NCI-H1436 (cell line): ENCODE measurements at regions not wholly inside any gene's neighbourhood (a gene's known extent, or its start where the extent isn't known, plus 50 kb on each side); places are given as distances from the start of the nearest gene placed in this dataset.
"Not testable (repeated sequence)": the region's sequence is repeated elsewhere in the genome, so short reads cannot be mapped to it uniquely, and the experiment has no call there.

Experiments
- DNase-seq: peaks from one replicate; lab custom pipeline; 2025; lab: John Stamatoyannopoulos, UW

DNA sequence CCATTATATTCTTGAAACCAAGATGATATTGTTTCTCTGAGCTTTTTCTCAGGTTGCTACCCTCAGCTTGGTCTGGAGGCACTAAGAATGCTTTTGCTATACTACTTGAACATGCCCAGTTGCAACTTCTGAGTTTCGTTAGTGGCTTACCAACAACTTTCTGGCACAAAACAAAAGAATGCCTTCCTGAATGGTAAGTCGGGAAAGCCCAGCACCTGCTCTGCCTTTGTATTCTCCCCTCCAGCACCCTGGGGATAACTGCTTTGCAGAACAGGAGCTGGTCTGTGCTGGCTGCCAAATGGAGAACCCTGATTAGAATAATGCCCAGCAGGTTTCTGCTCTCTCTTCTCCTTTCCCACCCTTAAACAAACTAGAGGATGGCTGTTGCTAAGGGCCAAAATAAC is 149.3 kb downstream of the TGFB2 start:
- peak; percentile 53 for DNase-seq

DNA sequence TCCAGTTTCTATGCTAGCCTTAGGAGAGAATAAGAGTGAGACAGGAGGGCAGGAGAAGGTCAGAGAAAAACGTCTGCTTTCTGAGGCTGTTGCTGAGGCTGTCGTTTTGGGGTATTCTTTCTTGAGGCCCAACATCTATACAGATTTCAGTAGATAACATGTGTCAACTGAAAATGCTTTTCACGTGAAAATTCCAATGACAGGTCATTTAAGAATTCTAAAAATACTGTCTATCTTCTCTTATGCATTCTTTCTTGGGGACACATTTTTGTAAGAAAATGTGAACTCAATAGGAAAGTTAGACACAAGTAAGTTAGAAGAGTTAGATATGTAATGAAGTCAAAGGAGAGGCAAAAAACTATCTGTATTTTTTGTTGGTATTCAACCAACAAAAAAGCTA is 150.8 kb downstream of the TGFB2 start:
- DNase-seq: no peak

- no peak for DNase-seq
Observed at GRCh38 chr1:218496561-218496960, 151.4 kb downstream of the TGFB2 start.

GRCh38 chr1:218498056-218498938 is 153.2 kb downstream of the TGFB2 start:
- no peak for DNase-seq

DNA sequence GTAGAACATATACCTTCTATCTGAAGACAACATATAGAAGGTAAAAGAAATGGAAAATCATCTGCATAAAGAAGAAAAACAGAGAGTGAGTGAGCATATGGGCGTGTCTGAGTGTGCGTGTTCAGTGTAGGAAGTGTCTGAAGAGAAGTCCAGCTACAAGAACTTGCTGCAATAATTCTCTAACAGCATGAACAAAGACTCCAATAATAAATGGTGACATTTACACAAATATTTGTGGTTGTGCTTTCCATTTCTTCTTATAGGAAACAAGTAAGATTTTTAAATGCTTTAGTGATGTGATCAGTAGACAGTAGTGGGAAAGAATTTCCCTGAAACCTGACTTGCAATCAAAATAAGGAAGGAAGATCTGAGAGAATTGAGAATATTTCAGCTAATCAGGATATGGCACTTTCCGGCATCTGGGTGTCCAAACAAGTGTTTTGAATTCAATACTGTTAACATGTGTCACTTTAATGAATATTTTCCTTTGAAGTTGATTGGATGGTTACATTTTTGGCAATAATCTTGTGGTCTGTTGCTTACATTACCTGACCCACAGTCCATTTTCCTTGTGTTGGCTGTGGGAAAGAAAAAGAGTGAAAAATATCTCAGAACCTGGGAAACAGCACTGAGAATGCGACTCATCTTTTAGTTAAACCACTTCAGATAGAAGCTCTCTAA is 154.0 kb downstream of the TGFB2 start:
- DNase-seq: no peak

DNA sequence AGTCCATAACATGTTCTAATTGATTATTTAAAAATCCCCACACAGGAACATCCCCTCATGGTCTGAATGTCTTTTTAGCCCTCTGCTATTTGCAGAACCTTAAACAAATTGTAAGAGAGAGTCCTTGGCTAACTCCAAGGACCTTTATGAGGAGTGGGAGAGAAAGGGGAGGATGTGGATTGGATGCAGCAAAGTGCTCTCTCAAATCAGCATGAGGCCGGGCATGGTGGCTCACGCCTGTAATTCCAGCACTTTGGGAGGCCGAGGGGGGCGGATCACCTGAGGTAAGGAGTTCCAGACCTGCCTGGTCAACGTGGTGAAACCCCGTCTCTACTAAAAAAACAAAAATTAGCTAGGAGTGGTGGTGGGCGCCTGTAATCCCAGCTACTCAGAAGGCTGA is 154.8 kb downstream of the TGFB2 start:
- DNase-seq: no peak

DNA sequence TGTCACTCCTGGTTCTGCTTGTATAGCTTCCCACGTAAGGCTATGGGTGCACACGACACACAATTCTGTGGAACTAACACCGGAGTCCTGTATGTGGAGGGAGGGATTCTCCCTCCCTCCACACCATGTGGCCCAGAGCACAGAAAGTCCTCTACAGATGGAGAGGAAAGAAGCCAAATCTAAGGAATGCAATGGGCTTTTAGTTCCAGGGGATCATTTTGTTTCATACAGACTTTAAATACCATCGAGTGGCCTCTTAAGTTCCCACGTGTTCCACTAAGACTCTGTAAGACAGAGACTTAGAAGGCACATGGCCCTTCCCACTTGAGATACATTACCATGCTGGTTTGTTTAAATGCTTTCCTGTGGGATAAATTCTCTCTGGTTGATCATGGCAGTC is 156.0 kb downstream of the TGFB2 start:
- no peak for DNase-seq

DNA sequence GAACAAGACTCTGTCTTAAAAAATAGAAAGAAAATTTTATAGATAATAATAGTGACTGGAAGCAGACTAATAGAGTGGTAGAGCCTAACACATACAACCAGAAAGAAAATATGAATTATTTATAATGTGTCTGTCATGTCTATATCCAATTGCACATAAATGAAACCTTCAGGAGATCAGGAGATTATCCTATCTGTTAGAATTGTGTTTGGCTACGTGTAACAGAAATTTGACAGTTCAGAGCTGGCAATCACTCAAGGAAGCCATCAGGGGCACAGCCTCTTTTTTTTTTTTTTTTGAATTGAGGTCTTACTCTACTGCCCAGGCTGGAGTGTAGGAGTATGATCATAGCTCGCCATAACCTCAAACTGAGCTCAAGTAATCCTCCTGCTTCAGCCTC is 157.2 kb downstream of the TGFB2 start:
- DNase-seq: no peak

DNA sequence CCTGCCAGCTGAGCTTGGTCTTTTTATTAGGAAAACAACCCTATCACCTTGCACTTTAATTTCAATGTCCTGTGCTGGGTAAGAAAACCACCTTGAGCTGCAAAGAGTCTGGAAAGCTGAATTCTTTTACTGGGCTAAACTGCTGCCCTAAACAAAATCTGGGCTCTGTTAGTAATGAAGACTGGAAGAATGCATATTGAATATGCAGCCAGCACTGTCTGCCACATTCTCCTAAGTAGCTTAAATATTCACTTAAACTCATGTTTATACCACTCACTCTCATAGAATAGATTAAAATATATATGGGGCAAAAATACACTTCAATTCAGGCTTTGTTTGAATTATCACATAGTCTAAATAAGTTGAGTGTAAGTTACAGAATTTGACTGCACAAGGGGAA is 158.0 kb downstream of the TGFB2 start:
- no peak for DNase-seq

DNA sequence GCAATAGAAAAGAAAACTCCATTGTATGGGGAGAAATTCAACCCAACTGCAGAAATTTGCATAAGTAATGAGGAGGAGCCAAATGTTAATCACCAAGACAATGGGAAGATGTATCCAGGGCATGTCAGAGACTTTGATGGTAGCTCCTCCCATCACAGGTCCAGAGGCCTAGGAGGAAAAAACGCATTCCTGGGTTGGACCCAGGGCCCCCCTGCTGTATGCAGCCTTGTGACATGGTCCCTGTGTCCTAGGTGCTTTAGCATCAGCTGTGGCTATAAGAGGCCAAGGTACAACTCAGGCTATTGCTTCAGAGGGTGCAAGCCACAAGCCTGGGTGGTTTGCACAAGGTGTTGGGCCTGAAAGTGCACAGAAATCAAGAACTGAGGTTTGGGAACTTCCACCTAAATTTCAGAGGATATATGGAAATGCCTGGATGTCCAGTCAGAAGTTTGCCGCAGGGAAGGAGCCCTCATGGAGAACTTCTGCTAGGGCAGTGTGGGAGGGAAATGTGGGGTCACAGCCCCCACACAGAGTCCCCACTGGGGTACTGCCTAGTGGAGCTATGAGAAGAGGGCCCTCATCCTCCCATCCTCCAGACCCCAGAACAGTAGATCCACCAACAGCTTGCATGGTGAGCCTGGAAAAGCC is 162.3 kb downstream of the TGFB2 start:
- DNase-seq: no peak

DNA sequence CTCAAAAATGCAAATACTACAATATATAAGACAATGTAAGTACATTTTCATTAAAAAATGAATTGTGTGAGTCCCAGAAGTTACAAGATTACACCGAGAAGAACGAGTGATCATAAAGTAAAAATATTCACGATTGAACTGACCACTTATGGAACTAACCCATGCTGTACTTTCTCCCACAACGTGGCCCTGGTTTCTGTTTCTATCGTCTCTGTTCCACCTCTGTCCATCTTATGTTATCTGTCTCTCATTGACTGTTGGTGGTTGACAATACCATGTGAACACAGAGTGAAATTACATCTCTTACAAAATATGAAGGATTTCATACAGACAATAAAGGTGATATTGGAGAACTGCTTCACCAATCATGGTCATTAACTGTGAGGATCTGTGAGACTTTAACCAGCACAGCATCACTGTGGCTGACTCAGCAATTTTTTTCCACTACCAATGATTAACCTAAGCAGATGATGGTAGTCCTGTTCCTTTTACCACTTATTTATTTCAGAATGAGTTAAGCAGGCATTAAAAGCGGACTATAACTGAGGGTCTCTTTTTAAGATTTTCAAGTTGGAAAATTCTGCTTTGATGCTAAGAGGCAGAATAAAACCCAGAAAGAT is 165.1 kb downstream of the TGFB2 start:
- no peak for DNase-seq

- DNase-seq: no peak
Observed at GRCh38 chr1:218513328-218513727, 168.2 kb downstream of the TGFB2 start.

DNA sequence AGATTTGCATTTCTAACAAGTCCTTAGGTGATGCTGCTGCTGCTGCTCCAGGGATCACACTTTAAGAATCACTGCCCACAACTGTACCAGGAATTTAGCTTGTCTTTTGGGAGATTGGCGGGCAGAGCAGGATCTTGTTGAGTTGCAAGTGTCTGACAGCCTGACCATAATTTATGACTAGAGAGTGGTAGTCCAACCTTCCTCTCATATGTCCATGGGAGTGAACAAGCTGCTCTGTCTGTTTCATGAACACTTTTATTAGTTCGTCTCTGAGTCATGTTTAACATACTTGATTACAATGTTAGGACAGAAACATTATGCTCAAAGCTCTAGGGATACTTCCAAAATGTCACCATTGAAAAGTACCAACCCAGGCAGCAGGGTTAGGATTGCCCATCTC is 169.6 kb downstream of the TGFB2 start:
- DNase-seq: no peak

GRCh38 chr1:218516526-218516925 is 171.4 kb downstream of the TGFB2 start:
- DNase-seq: no peak

GRCh38 chr1:218517459-218517858 is 172.3 kb downstream of the TGFB2 start:
- no peak for DNase-seq

DNA sequence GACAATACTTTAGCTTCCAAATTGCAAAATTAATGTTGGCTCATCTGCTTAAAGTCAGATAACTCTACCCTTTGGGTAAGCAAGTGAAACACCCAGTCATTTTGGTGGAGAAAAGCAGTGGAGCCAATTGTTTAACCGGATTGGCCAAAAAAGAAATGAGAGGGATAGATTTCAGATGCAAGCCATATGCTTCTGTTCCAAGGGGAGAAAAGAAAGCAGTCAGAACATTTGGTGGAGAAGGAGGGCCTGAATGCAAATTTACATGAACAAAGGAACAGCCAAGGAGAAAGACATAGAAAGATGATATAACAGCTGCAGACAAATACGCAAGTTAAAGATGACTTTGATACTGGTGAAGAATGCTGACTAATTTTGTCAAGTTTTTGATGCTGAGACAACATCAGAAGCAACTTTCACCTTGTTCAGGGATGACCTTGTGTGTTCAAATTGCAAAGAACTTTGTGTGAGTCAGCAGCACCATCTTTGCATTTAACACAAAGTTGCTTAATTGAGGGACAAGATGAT is 173.1 kb downstream of the TGFB2 start:
- no peak for DNase-seq

DNA sequence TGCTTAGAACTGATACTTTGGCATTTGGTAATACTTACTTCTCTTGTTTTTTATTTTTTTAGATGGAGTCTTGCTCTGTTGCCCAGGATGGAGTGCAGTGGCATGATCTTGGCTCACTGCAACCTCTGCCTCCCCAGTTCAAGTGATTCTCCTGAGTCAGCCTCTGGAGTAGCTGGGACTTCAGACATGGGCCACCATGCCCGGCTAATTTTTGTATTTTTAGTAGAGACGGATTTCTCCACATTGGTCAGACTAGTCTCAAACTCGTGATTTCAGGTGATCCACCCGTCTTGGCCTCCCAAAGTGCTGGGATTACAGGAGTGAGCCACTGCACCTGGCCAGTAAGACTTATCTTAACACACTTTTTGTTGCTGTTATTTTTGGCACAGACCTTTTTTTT is 175.5 kb downstream of the TGFB2 start:
- DNase-seq: not testable (repeated sequence)

DNA sequence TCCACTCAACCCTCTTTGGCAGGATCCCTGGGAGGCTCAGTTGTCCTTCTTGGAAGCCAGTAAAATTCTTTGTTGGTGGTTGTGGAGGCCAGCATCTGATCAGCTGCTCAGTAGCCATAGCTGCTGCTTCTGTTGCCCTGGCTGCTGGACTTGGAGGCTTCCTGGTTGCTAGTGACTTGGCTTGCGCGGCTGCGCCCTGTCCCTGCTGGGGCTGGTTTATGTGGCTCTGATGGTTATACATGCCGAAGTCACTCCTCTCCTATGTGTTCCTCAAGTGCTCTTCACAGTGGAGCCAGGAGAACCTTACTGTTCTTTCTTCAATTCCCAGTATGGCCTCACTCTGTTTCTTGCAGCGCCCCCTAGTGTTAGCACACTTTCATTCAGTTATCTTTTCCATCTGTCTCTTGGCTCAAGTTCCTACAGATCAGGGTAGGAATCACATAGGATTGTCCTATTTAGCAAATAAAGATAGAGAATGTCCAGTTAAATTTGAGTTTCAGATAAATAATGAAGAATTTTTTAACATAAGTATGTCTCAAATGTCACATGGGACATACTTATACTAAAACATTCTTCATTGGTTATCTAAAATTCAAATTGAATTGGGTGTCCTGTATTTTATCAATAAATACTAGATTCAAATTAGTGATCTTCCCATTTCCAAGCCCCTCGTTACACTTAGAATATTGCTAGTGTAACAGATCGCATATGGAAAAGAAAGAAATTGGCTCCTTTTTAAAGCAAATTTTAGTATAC is 176.5 kb downstream of the TGFB2 start:
- DNase-seq: peak; percentile 25

GRCh38 chr1:218524526-218524925 is 179.4 kb downstream of the TGFB2 start:
- no peak for DNase-seq

- DNase-seq: no peak
Observed at GRCh38 chr1:218525031-218525430, 179.9 kb downstream of the TGFB2 start.

GRCh38 chr1:218525451-218526197 is 180.5 kb downstream of the TGFB2 start:
- DNase-seq: no peak
